K562 (cell line): ENCODE measurements at regions not wholly inside any gene's neighbourhood (a gene's known extent, or its start where the extent isn't known, plus 50 kb on each side); places are given as distances from the start of the nearest gene placed in this dataset.

Experiments
- CHD7 ChIP-seq: fragments of 200-600 bp; sonication (generic); IDR thresholded peaks from one replicate; pipeline ENCODE4 v1.6.1; 2012; ENCODE audit warnings: mild to moderate bottlenecking, low read depth, low read length, inconsistent platforms
- SAP30 ChIP-seq: fragments of 200-600 bp; sonication (generic); IDR thresholded peaks from 2 replicates; pipeline ENCODE4 v1.6.1; 2012; ENCODE audit warnings: borderline replicate concordance, low read depth, mild to moderate bottlenecking, moderate library complexity, low read length, control low read depth, inconsistent platforms; ENCODE audit not compliant: insufficient read depth, poor library complexity, severe bottlenecking
- ZNF354B ChIP-seq: fragments of 250-450 bp; sonication (Bioruptor Pico); IDR thresholded peaks from 2 replicates; pipeline ENCODE4 v1.4.0; 2020
- ZNF583 ChIP-seq: fragments of 250-450 bp; sonication (Bioruptor Pico); IDR thresholded peaks from 2 replicates; pipeline ENCODE4 v1.4.0; 2020

GRCh38 chr9:119838210-119838609 lies 469.0 kb upstream of the BRINP1 start (continued):
- TF ChIP-seq CHD7 (no peak), ZNF354B (CRISPR knock-in tag) (no peak), SAP30 (no peak), ZNF583 (no peak)
